ENCODE measurements at regions not wholly inside any gene's neighbourhood (a gene's known extent, or its start where the extent isn't known, plus 50 kb on each side); places are given as distances from the start of the nearest gene placed in this dataset.
"Not testable (repeated sequence)": the region's sequence is repeated elsewhere in the genome, so short reads cannot be mapped to it uniquely, and the experiment has no call there.

DNA sequence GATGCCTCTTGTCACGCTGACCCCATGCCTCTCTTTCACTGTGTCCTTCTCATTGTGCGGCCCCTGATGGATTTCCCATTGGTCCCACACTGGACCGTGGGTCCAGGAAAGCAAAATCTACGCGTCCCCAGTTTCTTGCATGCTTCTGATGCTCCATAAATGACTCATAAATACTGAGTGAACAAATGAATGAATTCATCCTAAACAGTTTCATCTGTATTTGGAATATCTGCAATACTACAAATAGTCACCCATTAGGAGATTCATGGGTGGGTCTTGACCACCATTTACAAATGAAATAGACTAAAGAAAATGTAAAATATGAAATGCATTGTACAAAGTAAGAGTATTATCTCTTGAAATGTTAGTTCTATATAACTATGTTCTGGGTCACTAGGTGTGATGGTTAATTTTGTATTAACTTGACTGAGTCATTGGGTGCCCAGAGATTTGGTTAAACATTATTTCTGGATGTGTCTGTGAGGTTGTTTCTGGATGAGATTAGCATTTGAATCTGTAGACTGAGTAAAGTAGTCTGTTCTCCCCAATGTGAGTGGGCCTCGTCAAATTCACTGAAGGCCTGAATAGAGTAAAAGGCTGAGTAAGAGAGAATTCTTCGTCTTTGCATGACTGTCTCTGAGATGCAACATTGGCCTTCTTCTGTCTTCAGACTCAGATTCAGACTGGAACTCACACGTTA, 448.7 kb downstream of the PREX1 start:
- DNase-seq (ENCODE audit: insufficient read length, low spot score) (no peak), FAIRE-seq (no peak)

DNA sequence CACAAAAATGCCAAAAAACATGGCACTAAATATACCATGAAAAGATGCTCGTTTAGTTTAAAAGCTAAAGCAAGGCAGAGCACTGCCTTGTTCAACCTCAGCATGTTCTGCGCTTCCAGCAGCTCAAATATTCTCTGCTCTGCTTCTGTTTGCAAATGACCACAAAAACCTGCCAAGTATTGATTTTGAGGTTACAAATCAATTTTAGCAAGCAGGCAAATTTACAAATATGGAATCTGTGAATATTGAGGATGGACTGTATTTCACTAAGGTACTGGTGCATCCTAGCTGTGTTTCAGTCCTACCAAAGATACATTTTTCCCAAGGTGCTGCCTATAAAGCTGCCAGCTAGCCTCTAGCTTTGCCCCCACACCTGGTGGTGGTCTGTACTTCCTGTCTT, 449.9 kb downstream of the PREX1 start:
- no peak for FAIRE-seq

More for the DNA sequence above, 448.7 kb downstream of the PREX1 start:
- TF ChIP-seq, protein P1, sequence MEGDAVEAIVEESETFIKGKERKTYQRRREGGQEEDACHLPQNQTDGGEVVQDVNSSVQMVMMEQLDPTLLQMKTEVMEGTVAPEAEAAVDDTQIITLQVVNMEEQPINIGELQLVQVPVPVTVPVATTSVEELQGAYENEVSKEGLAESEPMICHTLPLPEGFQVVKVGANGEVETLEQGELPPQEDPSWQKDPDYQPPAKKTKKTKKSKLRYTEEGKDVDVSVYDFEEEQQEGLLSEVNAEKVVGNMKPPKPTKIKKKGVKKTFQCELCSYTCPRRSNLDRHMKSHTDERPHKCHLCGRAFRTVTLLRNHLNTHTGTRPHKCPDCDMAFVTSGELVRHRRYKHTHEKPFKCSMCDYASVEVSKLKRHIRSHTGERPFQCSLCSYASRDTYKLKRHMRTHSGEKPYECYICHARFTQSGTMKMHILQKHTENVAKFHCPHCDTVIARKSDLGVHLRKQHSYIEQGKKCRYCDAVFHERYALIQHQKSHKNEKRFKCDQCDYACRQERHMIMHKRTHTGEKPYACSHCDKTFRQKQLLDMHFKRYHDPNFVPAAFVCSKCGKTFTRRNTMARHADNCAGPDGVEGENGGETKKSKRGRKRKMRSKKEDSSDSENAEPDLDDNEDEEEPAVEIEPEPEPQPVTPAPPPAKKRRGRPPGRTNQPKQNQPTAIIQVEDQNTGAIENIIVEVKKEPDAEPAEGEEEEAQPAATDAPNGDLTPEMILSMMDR (IDR thresholded peaks at IDR 0.05; ENCODE audit: insufficient read depth, missing control alignments), result no peak

DNA sequence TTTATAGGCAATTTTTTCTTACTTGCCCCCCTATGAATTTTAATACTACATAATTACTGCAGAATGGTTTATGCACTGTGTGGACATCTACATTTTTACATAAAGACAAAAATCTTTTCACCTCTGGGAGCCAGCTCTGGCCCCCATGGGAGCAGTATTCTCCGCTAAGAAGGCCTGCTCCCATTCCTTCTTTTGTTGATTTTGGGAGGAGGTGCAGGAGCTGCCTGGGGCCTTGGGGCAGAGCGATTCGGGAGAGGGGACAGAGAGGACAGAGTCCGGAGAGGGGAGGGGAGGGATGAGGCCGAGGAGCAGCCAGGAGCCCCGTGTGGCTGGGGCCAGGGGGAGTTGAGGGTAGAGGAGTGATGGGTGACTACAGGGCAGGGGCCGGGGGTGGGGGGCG, 452.0 kb downstream of the PREX1 start:
- FAIRE-seq (no peak), DNase-seq (ENCODE audit: insufficient read length, low spot score) (no peak)
- TF ChIP-seq, protein P1 (IDR thresholded peaks at IDR 0.05; ENCODE audit: insufficient read depth, missing control alignments), result no peak

More for the DNA sequence above, 449.9 kb downstream of the PREX1 start:
- TF ChIP-seq, protein P1 (IDR thresholded peaks at IDR 0.05; ENCODE audit: insufficient read depth, missing control alignments), result no peak
- DNase-seq (ENCODE audit: insufficient read length, low spot score), result no peak

DNA sequence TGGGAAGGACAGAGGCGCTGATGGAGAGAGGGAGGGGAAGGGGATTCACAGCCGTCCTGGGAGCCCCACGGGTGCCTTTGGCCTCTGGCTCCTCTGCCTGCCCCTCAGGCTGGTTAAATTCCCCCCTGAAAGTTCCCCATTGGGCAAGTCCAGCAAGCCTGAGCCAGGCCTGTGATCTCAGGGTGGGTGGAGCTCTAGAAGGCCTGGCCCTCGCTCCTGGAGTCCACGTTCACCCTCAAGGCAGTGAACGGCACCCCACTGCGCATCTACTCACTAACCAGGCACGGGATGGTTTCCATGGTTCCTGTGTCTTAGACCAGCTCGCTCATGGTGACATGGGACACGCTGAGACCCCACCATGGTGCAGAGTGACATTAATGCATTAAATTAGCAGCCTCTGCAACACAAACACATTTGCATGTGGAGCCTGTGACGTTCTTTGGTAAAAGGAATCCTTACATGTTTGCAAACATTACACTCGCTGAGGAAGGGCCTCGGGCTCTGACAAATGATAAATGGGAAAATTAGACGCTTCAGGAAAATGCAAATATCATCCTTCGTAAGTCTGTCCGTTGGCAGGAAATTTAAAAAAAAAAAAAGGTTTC, 452.7 kb downstream of the PREX1 start:
- FAIRE-seq, result no peak
- no peak for DNase-seq (ENCODE audit: insufficient read length, low spot score)
- TF ChIP-seq, protein P1 (IDR thresholded peaks at IDR 0.05; ENCODE audit: insufficient read depth, missing control alignments), result no peak

DNA sequence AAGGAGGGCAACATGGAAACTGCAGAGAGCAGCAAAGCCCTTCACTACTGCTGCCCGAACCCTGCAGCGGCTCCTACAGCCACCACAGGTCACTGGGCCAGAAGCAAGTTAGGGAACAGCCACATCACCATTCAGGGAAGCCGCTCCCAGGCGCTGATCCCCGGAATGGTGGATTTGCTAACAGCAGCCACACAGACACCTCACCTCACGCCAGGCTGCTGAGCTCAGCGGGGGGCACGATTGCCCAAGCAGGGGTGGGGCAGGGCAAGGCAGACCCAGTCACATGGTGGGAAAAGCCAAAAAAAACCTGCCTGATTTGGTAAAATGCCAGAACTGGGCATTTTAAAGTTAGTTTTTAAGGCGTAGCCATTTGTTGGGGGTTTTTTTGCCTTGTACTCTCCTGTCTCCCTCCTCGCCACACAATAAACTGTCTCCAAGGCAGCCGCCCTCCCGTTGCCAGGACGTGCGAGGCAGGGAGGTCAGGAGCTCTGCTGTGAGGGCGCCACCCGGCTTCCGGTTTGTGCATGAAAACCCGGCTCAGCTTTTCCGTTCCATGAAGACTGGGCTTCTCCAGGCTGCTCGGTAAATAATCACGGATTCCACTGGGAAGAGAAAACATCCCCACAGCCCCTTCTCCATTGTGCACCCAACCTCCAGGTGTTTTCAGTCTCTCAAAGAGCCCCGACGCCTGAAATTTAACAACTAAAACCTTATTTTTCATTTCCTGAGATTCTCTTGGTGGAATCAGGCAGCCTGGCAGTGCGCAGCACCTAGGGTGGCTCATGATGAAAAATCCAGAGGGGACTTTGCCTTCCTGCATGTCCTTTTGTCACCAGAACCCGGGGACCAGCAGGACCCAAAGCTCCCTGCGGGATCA, 453.5 kb downstream of the PREX1 start:
- not testable (repeated sequence) for FAIRE-seq
- peak; percentile 29 for DNase-seq (ENCODE audit: insufficient read length, low spot score)
- TF ChIP-seq, protein P1 (IDR thresholded peaks at IDR 0.05; ENCODE audit: insufficient read depth, missing control alignments), result peak; percentile 31

DNA sequence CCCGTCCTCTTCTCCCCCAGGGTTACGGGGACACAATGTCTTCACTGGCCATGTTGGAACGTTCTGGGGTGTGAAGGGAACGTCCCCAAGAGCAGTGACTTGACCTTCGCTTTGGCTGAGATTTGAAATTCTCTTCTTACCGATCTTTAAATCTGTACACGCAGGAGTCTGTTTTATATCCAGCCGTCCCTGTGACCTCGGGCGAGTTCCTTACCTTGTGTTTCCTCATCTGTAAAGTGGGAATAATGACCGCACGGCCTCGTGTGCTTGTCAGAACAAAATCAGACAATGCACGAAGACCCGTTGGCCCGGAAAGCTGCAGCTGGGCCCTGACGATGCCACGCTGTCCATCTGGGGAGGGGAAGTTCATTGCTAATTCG, 454.3 kb downstream of the PREX1 start:
- DNase-seq (ENCODE audit: insufficient read length, low spot score) (no peak), FAIRE-seq (no peak)
- TF ChIP-seq, protein P1 (IDR thresholded peaks at IDR 0.05; ENCODE audit: insufficient read depth, missing control alignments), result no peak

DNA sequence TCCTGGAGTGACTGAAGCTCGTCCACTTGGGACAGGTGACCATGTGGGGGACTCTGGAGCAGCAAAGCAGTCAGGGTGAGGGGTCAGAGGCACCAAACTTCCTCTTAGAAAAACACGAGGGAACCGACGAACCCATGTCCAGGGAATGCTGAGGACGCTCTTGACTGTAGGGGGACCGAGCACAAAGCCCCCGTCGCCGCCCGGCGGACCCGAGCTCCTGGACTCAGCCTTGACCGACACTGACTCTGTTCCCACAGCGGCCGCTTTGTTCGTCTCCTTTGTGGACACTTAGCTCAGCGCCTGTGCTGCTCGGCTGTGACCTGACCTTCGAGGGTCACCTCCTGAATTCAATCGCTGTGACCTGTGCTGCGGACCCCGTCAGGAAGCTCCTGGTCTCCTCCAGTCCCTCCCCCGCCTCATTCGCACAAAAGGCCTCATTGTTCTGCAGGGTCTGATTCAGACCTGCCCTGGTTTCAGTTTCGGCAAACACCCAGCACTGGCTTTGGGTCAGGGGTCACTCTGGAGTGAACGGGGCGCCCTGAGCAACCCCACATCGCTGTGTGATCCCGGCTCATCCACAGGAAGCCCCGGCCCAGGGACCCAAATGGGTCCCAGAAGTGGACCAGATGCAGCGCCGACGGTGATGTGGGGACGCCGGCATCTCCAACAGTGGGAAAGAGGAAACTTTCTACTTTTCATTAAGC, 454.8 kb downstream of the PREX1 start:
- not testable (repeated sequence) for DNase-seq (ENCODE audit: insufficient read length, low spot score); FAIRE-seq
